Fibroblast of lung (primary cell): ENCODE measurements at regions not wholly inside any gene's neighbourhood (a gene's known extent, or its start where the extent isn't known, plus 50 kb on each side); places are given as distances from the start of the nearest gene placed in this dataset.

Experiments
- DNase-seq, 2 donors: peaks; one replicate each; pipeline versions ENCODE4 v3.0.0 to v3.0.0-alpha.2; 2010; ENCODE audit warnings: low read depth in 2 of 2
- H2AFZ ChIP-seq: 2 replicates; pipeline ENCODE4 v1.5.1; 2012; ENCODE audit warnings: low read length, control low read depth, inconsistent platforms
- H3K27ac ChIP-seq: 2 replicates; pipeline ENCODE4 v1.5.1; 2011; ENCODE audit warnings: low read length, control low read depth; ENCODE audit not compliant: insufficient read depth
- H3K27me3 ChIP-seq: 2 replicates; pipeline ENCODE4 v1.5.1; 2011; ENCODE audit warnings: mild to moderate bottlenecking, low read length; ENCODE audit not compliant: control insufficient read depth, insufficient read depth
- H3K36me3 ChIP-seq: 2 replicates; pipeline ENCODE4 v1.5.1; 2011; ENCODE audit warnings: low read length; ENCODE audit not compliant: control insufficient read depth, insufficient read depth
- H3K4me1 ChIP-seq: 2 replicates; pipeline ENCODE4 v1.5.1; 2011; ENCODE audit warnings: low read length; ENCODE audit not compliant: control insufficient read depth, insufficient read depth; ENCODE audit errors: extremely low read depth
- H3K4me2 ChIP-seq: 2 replicates; pipeline ENCODE4 v1.5.1; 2011; ENCODE audit warnings: low read length, control low read depth; ENCODE audit not compliant: insufficient read depth; ENCODE audit errors: extremely low read depth
- H3K4me3 ChIP-seq, 4 experiments: fragments of 200-600 bp in 1 of 4; sonication (generic) in 1 of 4; replicated peaks in 1 of 4; 2 replicates each; pipeline ENCODE4 v1.5.1; 2011 to 2016; ENCODE audit warnings: low read length in 4 of 4, low read depth in 3 of 4, mild to moderate bottlenecking in 3 of 4, control low read depth in 2 of 4, inconsistent platforms in 1 of 4, mixed read lengths in 1 of 4; ENCODE audit not compliant: insufficient read depth in 1 of 4; ENCODE audit errors: control extremely low read depth in 1 of 4
- H3K79me2 ChIP-seq: 2 replicates; pipeline ENCODE4 v1.5.1; 2012; ENCODE audit warnings: mild to moderate bottlenecking, low read length, inconsistent platforms; ENCODE audit not compliant: control insufficient read depth, insufficient read depth
- H3K9ac ChIP-seq: 2 replicates; pipeline ENCODE4 v1.5.1; 2011; ENCODE audit warnings: mild to moderate bottlenecking, low read length, control low read depth; ENCODE audit not compliant: insufficient read depth
- H3K9me3 ChIP-seq: 2 replicates; pipeline ENCODE4 v1.5.1; 2012; ENCODE audit warnings: low read depth, low read length; ENCODE audit not compliant: control insufficient read depth, insufficient read depth
- H4K20me1 ChIP-seq: 2 replicates; pipeline ENCODE4 v1.5.1; 2011; ENCODE audit warnings: low read length; ENCODE audit not compliant: control insufficient read depth, insufficient read depth; ENCODE audit errors: extremely low read depth
- EZH2 ChIP-seq: IDR thresholded peaks from 2 replicates; pipeline ENCODE4 v1.5.1; 2012; ENCODE audit warnings: low read length, control low read depth, mild to moderate bottlenecking; ENCODE audit errors: missing control alignments
- TF ChIP-seq, protein P1 (sequence below), 2 donors: IDR thresholded peaks in 1 of 2; conservative IDR thresholded peaks in 1 of 2; 1 replicate in 1 of 2; 2 replicates in 1 of 2; pipeline ENCODE4 v1.5.1; 2011 to 2012; ENCODE audit warnings: low read length in 2 of 2, control low read depth in 1 of 2, inconsistent platforms in 1 of 2, low read depth in 1 of 2, mild to moderate bottlenecking in 1 of 2

GRCh38 chr15:47244361-47244760 is 472.9 kb upstream of the SEMA6D start:
- no peaks in the 10 kb centered on the region for H3K4me1 ChIP-seq

GRCh38 chr15:47246317-47246716 is 471.0 kb upstream of the SEMA6D start:
- Histone ChIP-seq H4K20me1 (no peaks in the 10 kb centered on the region), H3K27me3 (no peaks in the 10 kb centered on the region), H3K9ac (no peak overlapping the region), H3K79me2 (no peaks in the 10 kb centered on the region), H3K4me2 (no peak overlapping the region), H2AFZ (no peak overlapping the region), H3K27ac (no peak overlapping the region), H3K36me3 (no peaks in the 10 kb centered on the region), H3K9me3 (no peaks in the 10 kb centered on the region), H3K4me3 (no peak overlapping the region), H3K4me1 (no peaks in the 10 kb centered on the region)
- DNase-seq: no peak
- TF ChIP-seq, protein P1, sequence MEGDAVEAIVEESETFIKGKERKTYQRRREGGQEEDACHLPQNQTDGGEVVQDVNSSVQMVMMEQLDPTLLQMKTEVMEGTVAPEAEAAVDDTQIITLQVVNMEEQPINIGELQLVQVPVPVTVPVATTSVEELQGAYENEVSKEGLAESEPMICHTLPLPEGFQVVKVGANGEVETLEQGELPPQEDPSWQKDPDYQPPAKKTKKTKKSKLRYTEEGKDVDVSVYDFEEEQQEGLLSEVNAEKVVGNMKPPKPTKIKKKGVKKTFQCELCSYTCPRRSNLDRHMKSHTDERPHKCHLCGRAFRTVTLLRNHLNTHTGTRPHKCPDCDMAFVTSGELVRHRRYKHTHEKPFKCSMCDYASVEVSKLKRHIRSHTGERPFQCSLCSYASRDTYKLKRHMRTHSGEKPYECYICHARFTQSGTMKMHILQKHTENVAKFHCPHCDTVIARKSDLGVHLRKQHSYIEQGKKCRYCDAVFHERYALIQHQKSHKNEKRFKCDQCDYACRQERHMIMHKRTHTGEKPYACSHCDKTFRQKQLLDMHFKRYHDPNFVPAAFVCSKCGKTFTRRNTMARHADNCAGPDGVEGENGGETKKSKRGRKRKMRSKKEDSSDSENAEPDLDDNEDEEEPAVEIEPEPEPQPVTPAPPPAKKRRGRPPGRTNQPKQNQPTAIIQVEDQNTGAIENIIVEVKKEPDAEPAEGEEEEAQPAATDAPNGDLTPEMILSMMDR (conservative IDR thresholded peaks at IDR 0.05 in 1 of 2, IDR thresholded peaks at IDR 0.05 in 1 of 2; ENCODE audit: low read depth in 1 of 2, low read length in 2 of 2): no peak

More at GRCh38 chr15:47244361-47244760, 472.9 kb upstream of the SEMA6D start:
- Histone ChIP-seq H3K9me3 (no peaks in the 10 kb centered on the region), H3K9ac (no peak overlapping the region), H2AFZ (no peak overlapping the region), H3K4me3 (no peak overlapping the region), H3K27ac (no peak overlapping the region), H3K27me3 (no peaks in the 10 kb centered on the region), H4K20me1 (no peaks in the 10 kb centered on the region), H3K79me2 (no peaks in the 10 kb centered on the region), H3K36me3 (no peaks in the 10 kb centered on the region), H3K4me2 (no peak overlapping the region)
- TF ChIP-seq, protein P1 (conservative IDR thresholded peaks at IDR 0.05 in 1 of 2, IDR thresholded peaks at IDR 0.05 in 1 of 2; ENCODE audit: low read depth in 1 of 2, low read length in 2 of 2): no peak
- TF ChIP-seq EZH2: no peak
- DNase-seq: no peak

- H3K4me2 ChIP-seq: no peak overlapping the region
- no peaks in the 10 kb centered on the region for H3K27me3 ChIP-seq
- no peak overlapping the region for H3K9ac ChIP-seq
- DNase-seq: no peak
- H3K36me3 ChIP-seq: no peaks in the 10 kb centered on the region
- H3K4me1 ChIP-seq: no peaks in the 10 kb centered on the region
- H3K9me3 ChIP-seq: no peaks in the 10 kb centered on the region
- H3K79me2 ChIP-seq: no peaks in the 10 kb centered on the region
- H3K4me3 ChIP-seq: no peak overlapping the region
- H3K27ac ChIP-seq: no peak overlapping the region
- no peaks in the 10 kb centered on the region for H4K20me1 ChIP-seq
- TF ChIP-seq EZH2: no peak
- TF ChIP-seq, protein P1 (conservative IDR thresholded peaks at IDR 0.05 in 1 of 2, IDR thresholded peaks at IDR 0.05 in 1 of 2; ENCODE audit: low read depth in 1 of 2, low read length in 2 of 2): no peak
- H2AFZ ChIP-seq: no peak overlapping the region
Measured at GRCh38 chr15:47258521-47258920, 458.8 kb upstream of the SEMA6D start.
